ENCODE measurements at regions not wholly inside any gene's neighbourhood (a gene's known extent, or its start where the extent isn't known, plus 50 kb on each side); places are given as distances from the start of the nearest gene placed in this dataset.

GRCh38 chr7:48992816-48993215 is 68.5 kb downstream of the CDC14C start:
- Histone ChIP-seq H3K36me3 (ENCODE audit: insufficient read depth, low read length) (no peaks in the 10 kb centered on the region), H4K20me1 (ENCODE audit: insufficient read depth, low read length, poor library complexity, severe bottlenecking) (no peaks in the 10 kb centered on the region), H3K9ac (ENCODE audit: low read depth, low read length, poor library complexity, severe bottlenecking) (no peak overlapping the region), H3K9me2 (replicated peaks; ENCODE audit: low read depth, low read length) (no peaks in the 10 kb centered on the region), H2AFZ (ENCODE audit: low read length) (no peak overlapping the region), H3K9me3 (ENCODE audit: insufficient read depth, low read depth, low read length) (no peaks in the 10 kb centered on the region), H3F3A (ENCODE audit: low read depth) (no peaks in the 10 kb centered on the region), H3K4me1 (ENCODE audit: insufficient read depth, low read length, poor library complexity, severe bottlenecking) (no peaks in the 10 kb centered on the region), H3K4me3 (ENCODE audit: low read length, poor library complexity, severe bottlenecking) (no peak overlapping the region), H3K4me2 (ENCODE audit: low read depth, low read length, poor library complexity, severe bottlenecking) (no peak overlapping the region), H3K79me2 (ENCODE audit: insufficient read depth, low read length) (no peaks in the 10 kb centered on the region), H3K27me3 (ENCODE audit: insufficient read depth, low read length, poor library complexity, severe bottlenecking) (no peaks in the 10 kb centered on the region)
- TF ChIP-seq EZH2phosphoT487 (IDR thresholded peaks at IDR 0.05; ENCODE audit: borderline replicate concordance) (no peak), CTCF (conservative IDR thresholded peaks at IDR 0.05; ENCODE audit: low read length) (no peak)

GRCh38 chr7:49001610-49002033 is 77.3 kb downstream of the CDC14C start:
- H3K4me2 ChIP-seq (ENCODE audit: low read depth, low read length, poor library complexity, severe bottlenecking): no peak overlapping the region
- no peak overlapping the region for H3K9ac ChIP-seq (ENCODE audit: low read depth, low read length, poor library complexity, severe bottlenecking)
- H4K20me1 ChIP-seq (ENCODE audit: insufficient read depth, low read length, poor library complexity, severe bottlenecking): no peaks in the 10 kb centered on the region
- H2AFZ ChIP-seq (ENCODE audit: low read length): peak overlapping the region; percentile 63
- H3K9me2 ChIP-seq (replicated peaks; ENCODE audit: low read depth, low read length): no peaks in the 10 kb centered on the region
- no peaks in the 10 kb centered on the region for H3K79me2 ChIP-seq (ENCODE audit: insufficient read depth, low read length)
- no peaks in the 10 kb centered on the region for H3K4me1 ChIP-seq (ENCODE audit: insufficient read depth, low read length, poor library complexity, severe bottlenecking)
- H3F3A ChIP-seq (ENCODE audit: low read depth): no peaks in the 10 kb centered on the region
- TF ChIP-seq EZH2phosphoT487 (IDR thresholded peaks at IDR 0.05; ENCODE audit: borderline replicate concordance) (no peak), CTCF (conservative IDR thresholded peaks at IDR 0.05; ENCODE audit: low read length) (peak; percentile 74)
- no peaks in the 10 kb centered on the region for H3K36me3 ChIP-seq (ENCODE audit: insufficient read depth, low read length)
- no peaks in the 10 kb centered on the region for H3K9me3 ChIP-seq (ENCODE audit: insufficient read depth, low read depth, low read length)
- no peaks in the 10 kb centered on the region for H3K27me3 ChIP-seq (ENCODE audit: insufficient read depth, low read length, poor library complexity, severe bottlenecking)
- H3K4me3 ChIP-seq (ENCODE audit: low read length, poor library complexity, severe bottlenecking): no peak overlapping the region

- Histone ChIP-seq H3K4me1 (ENCODE audit: insufficient read depth, low read length, poor library complexity, severe bottlenecking) (no peaks in the 10 kb centered on the region), H3K9ac (ENCODE audit: low read depth, low read length, poor library complexity, severe bottlenecking) (no peak overlapping the region), H3K9me2 (replicated peaks; ENCODE audit: low read depth, low read length) (no peaks in the 10 kb centered on the region)
Measured at GRCh38 chr7:49010717-49011116, 86.4 kb downstream of the CDC14C start.

More at GRCh38 chr7:49010717-49011116, 86.4 kb downstream of the CDC14C start:
- H2AFZ ChIP-seq (ENCODE audit: low read length): no peak overlapping the region
- no peaks in the 10 kb centered on the region for H3K36me3 ChIP-seq (ENCODE audit: insufficient read depth, low read length)
- TF ChIP-seq EZH2phosphoT487 (IDR thresholded peaks at IDR 0.05; ENCODE audit: borderline replicate concordance) (no peak), CTCF (conservative IDR thresholded peaks at IDR 0.05; ENCODE audit: low read length) (no peak)
- no peaks in the 10 kb centered on the region for H4K20me1 ChIP-seq (ENCODE audit: insufficient read depth, low read length, poor library complexity, severe bottlenecking)
- H3K79me2 ChIP-seq (ENCODE audit: insufficient read depth, low read length): no peaks in the 10 kb centered on the region
- H3F3A ChIP-seq (ENCODE audit: low read depth): no peaks in the 10 kb centered on the region
- no peaks in the 10 kb centered on the region for H3K27me3 ChIP-seq (ENCODE audit: insufficient read depth, low read length, poor library complexity, severe bottlenecking)
- no peaks in the 10 kb centered on the region for H3K9me3 ChIP-seq (ENCODE audit: insufficient read depth, low read depth, low read length)
- no peak overlapping the region for H3K4me3 ChIP-seq (ENCODE audit: low read length, poor library complexity, severe bottlenecking)
- H3K4me2 ChIP-seq (ENCODE audit: low read depth, low read length, poor library complexity, severe bottlenecking): no peak overlapping the region

Data from Loucy (cell line).